Cardiac fibroblast (primary cell): ENCODE measurements at regions not wholly inside any gene's neighbourhood (a gene's known extent, or its start where the extent isn't known, plus 50 kb on each side); places are given as distances from the start of the nearest gene placed in this dataset.
A peak's percentile ranks its signal among the peaks of the same experiment; 100 is the strongest.
"Not testable (repeated sequence)": the region's sequence is repeated elsewhere in the genome, so short reads cannot be mapped to it uniquely, and the experiment has no call there.

Experiments
- DNase-seq, 2 donors: peaks; one replicate each; pipeline versions ENCODE4 v3.0.0 to v3.0.0-alpha.2; 2010; ENCODE audit warnings: low read depth in 2 of 2
- H3K4me3 ChIP-seq, 2 donors: replicated peaks in 1 of 2; 1 replicate in 1 of 2; 2 replicates in 1 of 2; pipeline ENCODE4 v1.5.1; 2011; ENCODE audit warnings: low read depth in 2 of 2, low read length in 2 of 2, mild to moderate bottlenecking in 2 of 2, moderate library complexity in 1 of 2
- CTCF ChIP-seq: IDR thresholded peaks from one replicate; pipeline ENCODE4 v1.5.1; 2011; ENCODE audit warnings: low read depth, mild to moderate bottlenecking, low read length, inconsistent platforms

GRCh38 chr1:45258059-45258650 is 51.8 kb upstream of the ZSWIM5 start:
- TF ChIP-seq CTCF: no peak
- no peak overlapping the region for H3K4me3 ChIP-seq
- no peak for DNase-seq

GRCh38 chr1:45259053-45259452 is 52.6 kb upstream of the ZSWIM5 start:
- DNase-seq: no peak
- H3K4me3 ChIP-seq: no peak overlapping the region
- TF ChIP-seq CTCF: no peak

GRCh38 chr1:45260244-45260643 is 53.8 kb upstream of the ZSWIM5 start:
- peak in 1 of 2 donors; percentile 13 for DNase-seq
- TF ChIP-seq CTCF: no peak
- no peak overlapping the region for H3K4me3 ChIP-seq

- no peak for TF ChIP-seq CTCF
- no peak for DNase-seq
- no peak overlapping the region for H3K4me3 ChIP-seq
These were observed 56.7 kb upstream of the ZSWIM5 start for GRCh38 chr1:45263132-45263531.

GRCh38 chr1:45265244-45265643 is 58.8 kb upstream of the ZSWIM5 start:
- no peak overlapping the region for H3K4me3 ChIP-seq
- no peak for DNase-seq
- TF ChIP-seq CTCF: no peak

- peak; percentile 84 to 93 for DNase-seq
- no peak overlapping the region for H3K4me3 ChIP-seq
- TF ChIP-seq CTCF: no peak
These were observed 59.9 kb upstream of the ZSWIM5 start for GRCh38 chr1:45266151-45266801.

GRCh38 chr1:45268310-45268709 is 58.4 kb upstream of the HPDL start:
- H3K4me3 ChIP-seq, DNase-seq: not testable (repeated sequence)

- DNase-seq, H3K4me3 ChIP-seq: not testable (repeated sequence)
These were observed 54.4 kb upstream of the HPDL start for GRCh38 chr1:45272267-45272666.
